ENCODE measurements at regions not wholly inside any gene's neighbourhood (a gene's known extent, or its start where the extent isn't known, plus 50 kb on each side); places are given as distances from the start of the nearest gene placed in this dataset.

GRCh38 chr13:39941911-39942551, 286.6 kb downstream of the COG6 start:
- TF ChIP-seq GATA3 (IDR thresholded peaks at IDR 0.05; ENCODE audit: low read depth, low read length) (no peak), GATA2 (IDR thresholded peaks at IDR 0.05; ENCODE audit: low read depth, low read length) (no peak)

Measured in SH-SY5Y (cell line).